Kidney (tissue), 13 donors: ENCODE measurements at regions not wholly inside any gene's neighbourhood (a gene's known extent, or its start where the extent isn't known, plus 50 kb on each side); places are given as distances from the start of the nearest gene placed in this dataset.

Experiments
- DNase-seq, 5 donors: peaks; one replicate each; pipeline ENCODE4 v3.0.0-alpha.2; 2013 to 2020
- FAIRE-seq: peaks from 2 replicates; lab custom pipeline; 2012; peaks lifted over from hg19 to GRCh38; lab: Jason Lieb, UNC
- H3K27ac ChIP-seq, 2 donors: one replicate each; pipeline ENCODE4 v1.7.0; 2013; ENCODE audit warnings: low read depth in 2 of 2, low read length in 2 of 2, inconsistent platforms in 1 of 2
- H3K27me3 ChIP-seq: one replicate; pipeline ENCODE4 v1.7.1; 2013; ENCODE audit warnings: low read length, inconsistent platforms; ENCODE audit not compliant: control insufficient read depth, insufficient read depth
- H3K36me3 ChIP-seq, 3 donors: one replicate each; pipeline versions ENCODE4 v1.7.0 to v1.7.1; 2013; ENCODE audit warnings: low read length in 3 of 3, control low read depth in 1 of 3, inconsistent platforms in 1 of 3; ENCODE audit not compliant: insufficient read depth in 3 of 3, control insufficient read depth in 2 of 3
- H3K4me1 ChIP-seq, 3 donors: one replicate each; pipeline versions ENCODE4 v1.7.0 to v1.7.1; 2013; ENCODE audit warnings: low read length in 3 of 3, inconsistent platforms in 1 of 3, low read depth in 1 of 3; ENCODE audit not compliant: control insufficient read depth in 2 of 3, insufficient read depth in 2 of 3
- H3K4me3 ChIP-seq, 3 donors: one replicate each; pipeline versions ENCODE4 v1.7.0 to v1.8.1; 2013; ENCODE audit warnings: low read length in 3 of 3, control low read depth in 1 of 3, inconsistent platforms in 1 of 3
- H3K9ac ChIP-seq, 3 donors: one replicate each; pipeline versions ENCODE4 v1.7.0 to v1.7.1; 2013; ENCODE audit warnings: low read length in 3 of 3, control low read depth in 1 of 3, inconsistent platforms in 1 of 3
- H3K9me3 ChIP-seq, 3 donors: one replicate each; pipeline versions ENCODE4 v1.7.0 to v1.7.1; 2013; ENCODE audit warnings: low read length in 3 of 3, control low read depth in 1 of 3, inconsistent platforms in 1 of 3; ENCODE audit not compliant: control insufficient read depth in 2 of 3, insufficient read depth in 1 of 3
- CTCF ChIP-seq: IDR thresholded peaks from 3 replicates; pipeline ENCODE4 v1.5.1; 2012; ENCODE audit warnings: mild to moderate bottlenecking, moderate library complexity, borderline replicate concordance; ENCODE audit not compliant: insufficient read depth; ENCODE audit errors: extremely low read depth
- intact Hi-C: fragments of 100-400 bp; cut with DNase I; formaldehyde crosslinking; loops from one replicate; pipeline ENCODE4 v1.11.1; 2022
- donor health status: control.
- donor health status: control.
- donor health status: control.
- donor health status: control.
- donor health status: control.
- donor health status: DM: yes; HTN: yes; CAD: no.
- donor health status: Normal renal cell carcinoma (clear cell type).

- DNase-seq (no peak), FAIRE-seq (no peak)
- no peaks in the 10 kb centered on the region for H3K27me3 ChIP-seq
- intact Hi-C loops, result no loop called here
- no peaks in the 10 kb centered on the region for H3K4me1 ChIP-seq
- no peak overlapping the region for H3K27ac ChIP-seq
- H3K9me3 ChIP-seq, result no peaks in the 10 kb centered on the region
- no peak overlapping the region for H3K9ac ChIP-seq
- H3K36me3 ChIP-seq, result no peaks in the 10 kb centered on the region
- H3K4me3 ChIP-seq, result no peak overlapping the region
- no peak for TF ChIP-seq CTCF
These were observed 262.7 kb downstream of the DRD1 start for GRCh38 chr5:175181331-175181730.

GRCh38 chr5:175170899-175171298 is 273.1 kb downstream of the DRD1 start:
- TF ChIP-seq CTCF, result no peak
- intact Hi-C loops, result no loop called here
- Histone ChIP-seq H3K9me3 (no peaks in the 10 kb centered on the region), H3K4me3 (no peak overlapping the region), H3K9ac (no peak overlapping the region), H3K36me3 (no peaks in the 10 kb centered on the region), H3K27ac (no peak overlapping the region), H3K4me1 (no peaks in the 10 kb centered on the region), H3K27me3 (no peaks in the 10 kb centered on the region)
- FAIRE-seq, result no peak
- DNase-seq, result no peak

GRCh38 chr5:175168882-175169507 is 275.0 kb downstream of the DRD1 start:
- intact Hi-C loops, result no loop called here
- no peak for DNase-seq
- no peaks in the 10 kb centered on the region for H3K36me3 ChIP-seq

More at GRCh38 chr5:175168882-175169507, 275.0 kb downstream of the DRD1 start:
- no peaks in the 10 kb centered on the region for H3K4me1 ChIP-seq
- no peak for TF ChIP-seq CTCF
- no peaks in the 10 kb centered on the region for H3K27me3 ChIP-seq
- H3K9ac ChIP-seq, result no peak overlapping the region
- no peaks in the 10 kb centered on the region for H3K9me3 ChIP-seq
- no peak overlapping the region for H3K4me3 ChIP-seq
- no peak overlapping the region for H3K27ac ChIP-seq
- FAIRE-seq, result no peak
